ENCODE measurements at regions not wholly inside any gene's neighbourhood (a gene's known extent, or its start where the extent isn't known, plus 50 kb on each side); places are given as distances from the start of the nearest gene placed in this dataset.

DNA sequence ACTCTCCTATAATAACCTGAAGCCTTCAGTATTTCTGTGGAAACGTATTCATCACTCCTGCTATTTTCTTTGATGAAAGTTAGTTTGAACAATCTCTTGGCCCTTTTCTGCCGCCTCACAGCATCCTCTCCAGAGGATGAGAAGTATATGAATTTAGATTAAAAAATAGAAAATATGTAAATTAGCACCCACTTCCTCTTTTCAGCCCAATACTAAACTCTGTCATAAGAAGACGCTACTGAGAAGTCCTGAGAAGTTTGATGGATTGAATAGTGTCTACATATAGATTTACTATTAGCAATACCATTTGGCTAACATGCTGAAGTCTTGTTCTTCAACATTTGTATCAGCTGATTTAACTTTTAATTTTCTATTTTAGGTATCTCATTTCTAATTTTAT lies 526.4 kb upstream of the SPHKAP start:
- in situ Hi-C loops (cut with MboI), result no loop called here
- no peak for DNase-seq

DNA sequence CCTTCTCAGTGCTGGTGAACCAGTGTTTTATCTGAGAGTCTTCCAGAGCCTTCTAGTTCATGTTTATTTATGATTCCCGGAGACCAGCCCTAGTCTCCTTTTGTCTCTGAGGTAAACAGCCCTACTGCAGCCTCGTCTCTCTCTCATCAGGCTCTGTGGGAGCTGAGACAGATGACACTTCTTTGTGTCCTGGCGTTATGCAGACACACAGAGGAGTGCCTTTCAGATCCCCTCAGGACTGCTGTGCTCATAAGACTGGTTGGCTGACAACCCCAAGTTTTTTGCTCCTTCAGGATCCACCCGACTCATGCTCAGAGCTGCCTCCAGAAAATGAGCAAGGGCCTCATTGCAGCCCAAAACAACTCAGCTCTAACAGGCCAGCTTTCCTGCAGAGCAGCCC lies 523.8 kb upstream of the SPHKAP start:
- no peaks in the 10 kb centered on the region for H3K9me2 ChIP-seq (ENCODE audit: insufficient read depth)
- H3K4me2 ChIP-seq (ENCODE audit: unreplicated experiment), result no peak overlapping the region
- 11 to 25% methylated on average over 4 of the region's 4 CpGs for WGBS, 2 experiments (ENCODE audit: low coverage in 1 of 2, low lambda C conversion rate in 2 of 2, missing lambda C conversion rate in 2 of 2)
- no peak overlapping the region for H3K4me3 ChIP-seq
- DNase-seq, result no peak
- H3K9ac ChIP-seq, result no peak overlapping the region
- H3K4me1 ChIP-seq (ENCODE audit: insufficient read depth), result no peaks in the 10 kb centered on the region
- H3K27me3 ChIP-seq (replicated peaks; ENCODE audit: insufficient read depth), result no peaks in the 10 kb centered on the region
- peaks cover 3% of the 10 kb centered on the region for H3K9me3 ChIP-seq (ENCODE audit: low read depth)
- H3K27ac ChIP-seq, result no peak overlapping the region
- no peaks in the 10 kb centered on the region for H3K36me3 ChIP-seq (ENCODE audit: low read depth)
- H2AFZ ChIP-seq, result no peak overlapping the region
- H4K20me1 ChIP-seq (ENCODE audit: insufficient read depth), result no peaks in the 10 kb centered on the region
- in situ Hi-C loops (cut with MboI), result no loop called here
- H3F3A ChIP-seq (ENCODE audit: insufficient read depth), result no peaks in the 10 kb centered on the region
- H3K79me2 ChIP-seq (ENCODE audit: insufficient read depth), result no peaks in the 10 kb centered on the region
- TF ChIP-seq EZH2 (IDR thresholded peaks at IDR 0.05; ENCODE audit: insufficient read depth, poor library complexity, severe bottlenecking) (no peak), EZH2phosphoT487 (IDR thresholded peaks at IDR 0.05; ENCODE audit: insufficient read depth, low read depth) (no peak)

More for the DNA sequence above, 526.4 kb upstream of the SPHKAP start:
- no peaks in the 10 kb centered on the region for H3K9me3 ChIP-seq (ENCODE audit: low read depth)
- H2AFZ ChIP-seq, result no peak overlapping the region
- H3K36me3 ChIP-seq (ENCODE audit: low read depth), result no peaks in the 10 kb centered on the region
- no peaks in the 10 kb centered on the region for H3K9me2 ChIP-seq (ENCODE audit: insufficient read depth)
- H3K4me3 ChIP-seq, result no peak overlapping the region
- H3K27ac ChIP-seq, result no peak overlapping the region
- no peaks in the 10 kb centered on the region for H4K20me1 ChIP-seq (ENCODE audit: insufficient read depth)
- no peaks in the 10 kb centered on the region for H3K79me2 ChIP-seq (ENCODE audit: insufficient read depth)
- H3F3A ChIP-seq (ENCODE audit: insufficient read depth), result no peaks in the 10 kb centered on the region
- no peak overlapping the region for H3K4me2 ChIP-seq (ENCODE audit: unreplicated experiment)
- no peak overlapping the region for H3K9ac ChIP-seq
- no peaks in the 10 kb centered on the region for H3K4me1 ChIP-seq (ENCODE audit: insufficient read depth)
- TF ChIP-seq EZH2 (IDR thresholded peaks at IDR 0.05; ENCODE audit: insufficient read depth, poor library complexity, severe bottlenecking) (no peak), EZH2phosphoT487 (IDR thresholded peaks at IDR 0.05; ENCODE audit: insufficient read depth, low read depth) (no peak)
- WGBS, 2 experiments (ENCODE audit: low coverage in 1 of 2, low lambda C conversion rate in 2 of 2, missing lambda C conversion rate in 2 of 2), result 85 to 89% methylated on average over 3 of the region's 3 CpGs
- no peaks in the 10 kb centered on the region for H3K27me3 ChIP-seq (replicated peaks; ENCODE audit: insufficient read depth)

DNA sequence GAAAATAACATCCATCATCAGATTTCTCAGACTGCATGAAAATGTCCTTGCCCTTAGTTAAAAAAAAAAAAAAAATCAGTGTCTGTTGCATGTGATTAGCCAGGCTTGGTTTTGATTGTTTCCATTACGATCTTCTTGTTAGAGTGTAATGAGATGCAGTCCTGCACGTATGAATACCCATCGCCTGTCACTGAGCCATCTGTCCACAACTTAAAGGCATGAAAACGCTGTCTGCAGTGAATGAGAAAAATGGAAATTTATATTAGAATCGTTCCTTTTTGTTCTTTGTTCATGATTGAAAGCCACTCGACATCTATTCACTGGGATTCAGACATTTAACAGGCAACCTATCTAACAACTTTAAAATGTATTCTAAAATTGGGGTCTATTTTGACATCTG lies 521.7 kb upstream of the SPHKAP start:
- in situ Hi-C loops (cut with MboI), result no loop called here
- no peak for DNase-seq
- Histone ChIP-seq H3K4me3 (no peak overlapping the region), H3K9me2 (ENCODE audit: insufficient read depth) (no peaks in the 10 kb centered on the region; the same call in 1 of the 2 replicates), H3K27me3 (replicated peaks; ENCODE audit: insufficient read depth) (no peaks in the 10 kb centered on the region), H3K9ac (no peak overlapping the region), H3K79me2 (ENCODE audit: insufficient read depth) (no peaks in the 10 kb centered on the region), H3F3A (ENCODE audit: insufficient read depth) (no peaks in the 10 kb centered on the region), H3K4me1 (ENCODE audit: insufficient read depth) (no peaks in the 10 kb centered on the region), H2AFZ (no peak overlapping the region), H3K4me2 (ENCODE audit: unreplicated experiment) (no peak overlapping the region), H3K36me3 (ENCODE audit: low read depth) (no peaks in the 10 kb centered on the region), H3K9me3 (ENCODE audit: low read depth) (peaks cover 3% of the 10 kb centered on the region), H4K20me1 (ENCODE audit: insufficient read depth) (no peaks in the 10 kb centered on the region), H3K27ac (no peak overlapping the region)
- WGBS, 2 experiments (ENCODE audit: low coverage in 1 of 2, low lambda C conversion rate in 2 of 2, missing lambda C conversion rate in 2 of 2), result 49 to 52% methylated on average over 6 of the region's 6 CpGs
- TF ChIP-seq EZH2phosphoT487 (IDR thresholded peaks at IDR 0.05; ENCODE audit: insufficient read depth, low read depth) (no peak), EZH2 (IDR thresholded peaks at IDR 0.05; ENCODE audit: insufficient read depth, poor library complexity, severe bottlenecking) (no peak)

DNA sequence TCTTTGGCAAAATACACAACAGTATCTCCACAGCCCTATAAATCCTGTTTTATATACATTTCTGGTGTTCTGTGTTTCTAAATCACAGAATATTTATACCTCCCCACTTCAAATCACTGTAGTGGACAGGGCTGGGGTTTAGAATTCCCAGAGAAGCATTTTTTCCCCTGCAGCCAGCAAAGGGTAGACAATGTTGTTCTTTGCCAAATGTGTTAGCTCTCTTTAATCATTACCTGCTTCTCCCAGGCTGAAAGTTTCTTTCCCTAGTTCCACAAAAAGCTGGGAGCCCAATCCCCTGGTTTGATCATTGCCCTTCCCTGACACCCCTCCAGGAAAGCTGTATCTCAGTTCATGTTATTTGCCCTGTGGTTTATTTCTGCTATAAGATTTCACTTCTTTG lies 520.0 kb upstream of the SPHKAP start:
- Histone ChIP-seq H3K4me3 (no peak overlapping the region), H2AFZ (no peak overlapping the region), H3K9me2 (ENCODE audit: insufficient read depth) (no peaks in the 10 kb centered on the region; the same call in 1 of the 2 replicates), H3K9ac (no peak overlapping the region), H3K27me3 (replicated peaks; ENCODE audit: insufficient read depth) (no peaks in the 10 kb centered on the region), H3K79me2 (ENCODE audit: insufficient read depth) (no peaks in the 10 kb centered on the region), H3K4me2 (ENCODE audit: unreplicated experiment) (no peak overlapping the region), H3K4me1 (ENCODE audit: insufficient read depth) (no peaks in the 10 kb centered on the region), H3F3A (ENCODE audit: insufficient read depth) (no peaks in the 10 kb centered on the region), H3K36me3 (ENCODE audit: low read depth) (no peaks in the 10 kb centered on the region), H3K27ac (no peak overlapping the region), H3K9me3 (ENCODE audit: low read depth) (peaks cover 3% of the 10 kb centered on the region), H4K20me1 (ENCODE audit: insufficient read depth) (no peaks in the 10 kb centered on the region)
- TF ChIP-seq EZH2phosphoT487 (IDR thresholded peaks at IDR 0.05; ENCODE audit: insufficient read depth, low read depth) (no peak), EZH2 (IDR thresholded peaks at IDR 0.05; ENCODE audit: insufficient read depth, poor library complexity, severe bottlenecking) (no peak)
- in situ Hi-C loops (cut with MboI), result no loop called here
- no peak for DNase-seq

DNA sequence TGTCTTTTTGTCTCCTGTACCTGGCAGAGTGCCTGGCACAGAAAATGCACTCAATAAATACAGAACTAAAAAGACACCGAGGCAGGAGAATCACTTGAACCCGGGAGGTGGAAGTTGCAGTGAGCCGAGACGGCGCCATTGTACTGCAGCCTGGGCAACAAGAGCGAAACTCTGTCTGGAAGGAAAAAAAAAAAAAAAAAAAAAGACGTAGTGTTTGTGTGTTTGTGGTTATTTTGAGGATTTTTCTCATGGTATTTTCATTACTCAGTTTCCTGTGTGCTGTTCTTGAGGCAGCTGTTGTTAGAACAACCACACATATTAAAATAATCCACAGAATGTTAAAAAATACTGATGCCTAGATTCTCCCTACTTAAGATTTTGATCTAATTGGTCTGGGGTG lies 519.2 kb upstream of the SPHKAP start:
- H3K79me2 ChIP-seq (ENCODE audit: insufficient read depth), result no peaks in the 10 kb centered on the region
- H3K9ac ChIP-seq, result no peak overlapping the region
- DNase-seq, result peak; percentile 33
- no peaks in the 10 kb centered on the region for H3K4me1 ChIP-seq (ENCODE audit: insufficient read depth)
- no peaks in the 10 kb centered on the region; the same call in 1 of the 2 replicates for H3K9me2 ChIP-seq (ENCODE audit: insufficient read depth)
- H3K27me3 ChIP-seq (replicated peaks; ENCODE audit: insufficient read depth), result no peaks in the 10 kb centered on the region
- no peaks in the 10 kb centered on the region for H4K20me1 ChIP-seq (ENCODE audit: insufficient read depth)
- 72 to 74% methylated on average over 7 of the region's 7 CpGs for WGBS, 2 experiments (ENCODE audit: low coverage in 1 of 2, low lambda C conversion rate in 2 of 2, missing lambda C conversion rate in 2 of 2)
- in situ Hi-C loops (cut with MboI), result no loop called here
- TF ChIP-seq EZH2 (IDR thresholded peaks at IDR 0.05; ENCODE audit: insufficient read depth, poor library complexity, severe bottlenecking) (no peak), EZH2phosphoT487 (IDR thresholded peaks at IDR 0.05; ENCODE audit: insufficient read depth, low read depth) (no peak)
- H3K27ac ChIP-seq, result no peak overlapping the region
- no peak overlapping the region for H2AFZ ChIP-seq
- H3K36me3 ChIP-seq (ENCODE audit: low read depth), result no peaks in the 10 kb centered on the region
- H3K9me3 ChIP-seq (ENCODE audit: low read depth), result peaks cover 3% of the 10 kb centered on the region
- no peak overlapping the region for H3K4me2 ChIP-seq (ENCODE audit: unreplicated experiment)
- H3K4me3 ChIP-seq, result no peak overlapping the region
- H3F3A ChIP-seq (ENCODE audit: insufficient read depth), result no peaks in the 10 kb centered on the region
